ENCODE measurements at regions not wholly inside any gene's neighbourhood (a gene's known extent, or its start where the extent isn't known, plus 50 kb on each side); places are given as distances from the start of the nearest gene placed in this dataset.

DNA sequence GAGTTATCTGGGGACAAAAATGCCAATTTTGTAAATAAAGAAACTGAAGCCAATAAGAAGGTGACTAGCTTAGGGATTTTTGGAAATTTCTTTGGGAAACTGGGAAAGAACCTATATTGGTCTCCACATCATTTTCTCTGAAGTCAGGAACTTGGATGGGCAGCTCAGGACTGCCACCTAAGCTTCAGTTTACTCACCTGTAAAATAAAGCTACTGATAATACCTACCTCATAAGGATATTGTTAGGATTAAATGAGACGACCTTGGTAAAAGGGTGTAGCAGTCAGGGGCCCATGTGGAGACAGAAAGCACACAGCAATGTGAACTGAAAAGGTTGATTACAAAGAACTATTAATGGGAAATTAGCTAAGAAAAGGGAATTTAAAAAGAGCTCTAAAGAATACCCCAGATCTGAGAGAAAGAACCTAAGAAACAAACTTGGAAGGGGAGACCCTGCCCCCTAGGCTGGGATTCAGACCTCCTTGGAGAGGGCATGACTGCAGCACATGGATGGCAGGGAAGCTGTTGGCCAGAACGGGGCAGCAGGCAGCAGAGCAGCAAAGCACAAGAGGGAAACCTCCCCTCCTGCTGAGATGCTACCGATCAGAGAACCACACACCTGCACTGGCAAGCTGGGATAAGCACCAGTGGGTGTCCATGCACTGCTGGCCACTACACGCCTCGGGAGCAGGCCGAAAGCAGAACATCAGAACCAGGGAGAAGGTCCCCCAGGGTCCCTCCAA lies 83.7 kb upstream of the THBS1 start:
- no peaks in the 10 kb centered on the region for H3K9me3 Mint-ChIP-seq
- H3K27ac Mint-ChIP-seq: no peak overlapping the region
- no peak for ATAC-seq
- no peak for DNase-seq (ENCODE audit: low spot score in 2 of 2)
- no peaks in the 10 kb centered on the region for H3K36me3 Mint-ChIP-seq

DNA sequence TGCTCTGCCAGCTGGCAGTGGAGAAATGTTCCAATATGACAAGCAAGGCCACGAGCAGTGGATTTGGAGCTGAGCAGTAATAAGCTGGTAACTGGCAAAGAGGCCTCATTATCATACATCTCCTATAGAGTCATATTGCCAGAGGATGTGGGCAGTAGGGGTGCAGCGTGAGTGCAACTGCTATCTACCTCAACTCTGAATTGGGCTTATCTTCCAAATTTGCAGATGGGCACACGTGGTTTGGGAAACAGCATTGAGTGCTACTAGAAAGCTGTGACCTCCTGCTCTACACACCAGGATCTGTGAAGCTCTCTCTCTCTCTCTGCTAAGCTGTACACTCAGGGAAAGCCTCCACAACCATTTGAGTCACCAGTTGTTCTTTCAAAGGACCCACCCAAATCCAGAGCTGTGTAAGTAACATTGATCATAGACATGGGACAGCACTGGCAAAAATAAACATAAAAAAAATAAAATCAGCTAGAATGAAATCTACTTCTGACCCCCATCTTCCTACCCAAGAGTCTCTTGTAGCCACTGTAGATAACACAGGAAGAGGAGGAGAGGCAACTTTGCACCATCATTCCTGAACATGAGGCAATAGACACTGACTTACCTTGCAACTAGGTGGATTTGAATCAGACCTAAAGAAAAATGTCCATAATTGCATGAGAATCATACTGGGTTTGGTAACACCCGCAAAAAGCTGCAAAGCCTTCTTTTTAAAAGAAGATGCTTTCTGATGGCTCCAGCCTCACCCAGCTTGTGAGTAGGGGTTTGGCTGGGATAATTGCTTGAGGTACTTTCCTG lies 82.9 kb upstream of the THBS1 start:
- ATAC-seq (peak in 1 of 2 donors; percentile 56), DNase-seq (ENCODE audit: low spot score in 2 of 2) (no peak)
- no peaks in the 10 kb centered on the region for H3K36me3 Mint-ChIP-seq
- no peaks in the 10 kb centered on the region for H3K9me3 Mint-ChIP-seq
- no peak overlapping the region for H3K27ac Mint-ChIP-seq

DNA sequence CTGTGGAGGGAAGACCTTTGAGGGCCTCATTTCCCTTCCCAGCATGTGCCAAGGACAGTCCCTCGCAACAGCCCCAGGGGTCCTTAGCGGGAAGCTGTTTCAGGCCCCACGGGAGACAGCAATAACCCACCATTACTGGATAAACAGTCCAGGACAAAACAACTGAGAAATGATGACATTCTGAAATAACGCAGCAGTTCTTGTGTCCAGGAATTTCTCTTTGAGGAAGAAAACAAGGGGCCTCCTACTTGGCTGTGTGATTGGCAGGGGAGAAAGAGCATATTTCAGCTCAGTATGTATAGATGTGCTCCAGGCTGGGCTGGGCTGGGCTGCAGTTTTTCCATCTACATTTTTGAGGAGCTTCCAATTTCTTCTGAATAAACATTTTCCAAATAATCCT lies 82.2 kb upstream of the THBS1 start:
- DNase-seq (ENCODE audit: low spot score in 2 of 2): no peak
- H3K36me3 Mint-ChIP-seq: no peaks in the 10 kb centered on the region
- no peaks in the 10 kb centered on the region for H3K9me3 Mint-ChIP-seq
- no peak overlapping the region for H3K27ac Mint-ChIP-seq
- no peak for ATAC-seq

DNA sequence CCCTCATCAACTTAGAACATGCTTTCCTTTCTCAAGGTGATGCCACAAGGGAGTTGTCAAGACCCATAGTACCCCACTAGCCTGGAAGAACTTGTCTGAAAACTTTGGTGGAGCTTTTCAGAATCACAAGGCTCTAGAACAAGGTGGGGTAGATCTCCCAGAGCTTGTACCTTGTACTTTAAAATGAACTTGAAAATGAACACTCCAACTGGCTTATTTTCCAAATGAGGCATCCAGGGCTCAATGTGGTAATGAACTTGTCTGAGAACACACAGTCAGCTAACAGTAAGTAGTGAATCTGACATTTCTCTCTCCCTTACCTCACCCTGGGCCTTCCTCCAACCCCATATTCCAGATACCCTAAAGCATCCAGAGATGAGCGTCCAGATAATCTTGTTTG lies 81.8 kb upstream of the THBS1 start:
- H3K27ac Mint-ChIP-seq: no peak overlapping the region
- no peak for ATAC-seq
- no peaks in the 10 kb centered on the region for H3K9me3 Mint-ChIP-seq
- no peaks in the 10 kb centered on the region for H3K36me3 Mint-ChIP-seq
- no peak for DNase-seq (ENCODE audit: low spot score in 2 of 2)

- no peak for ATAC-seq
- H3K27ac Mint-ChIP-seq: no peak overlapping the region
- no peak for DNase-seq (ENCODE audit: low spot score in 2 of 2)
- H3K9me3 Mint-ChIP-seq: no peaks in the 10 kb centered on the region
- H3K36me3 Mint-ChIP-seq: no peaks in the 10 kb centered on the region
These were observed 81.2 kb upstream of the THBS1 start for GRCh38 chr15:39499681-39500080.

DNA sequence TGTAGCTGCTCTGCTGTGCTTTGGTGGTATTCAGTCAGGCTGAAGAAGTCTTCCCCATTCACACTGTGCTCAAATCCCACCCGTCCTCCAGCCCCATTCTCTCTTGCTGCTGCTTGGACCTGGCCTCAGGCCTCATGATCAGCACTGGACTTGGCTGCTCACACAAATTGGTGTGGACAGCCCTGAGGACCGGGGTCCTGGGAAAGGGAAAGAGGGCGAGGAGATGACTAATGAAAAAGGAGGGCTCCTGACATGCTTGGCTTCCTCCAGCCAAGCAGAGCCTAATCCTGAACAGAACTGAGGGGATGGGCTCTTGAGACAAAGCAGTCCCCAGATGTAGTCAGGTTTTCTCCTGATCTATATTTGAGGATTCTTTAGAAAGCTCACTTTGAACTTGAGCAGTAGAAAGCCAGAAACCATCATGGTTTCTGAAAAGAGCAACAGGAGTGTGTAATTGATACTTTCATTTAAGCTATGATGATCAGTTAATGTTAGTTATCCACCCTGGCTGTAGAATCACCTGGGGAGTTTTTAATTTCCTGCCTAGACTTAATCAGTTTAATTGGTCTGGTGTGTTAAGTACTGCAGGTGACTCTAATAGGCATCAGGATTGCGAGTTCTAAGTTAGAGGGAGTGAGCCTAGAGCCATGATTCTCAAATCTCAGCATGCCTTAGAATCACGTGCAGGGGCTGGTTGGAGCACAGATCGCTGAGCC lies 79.4 kb upstream of the THBS1 start:
- H3K36me3 Mint-ChIP-seq: no peaks in the 10 kb centered on the region
- no peak for ATAC-seq
- no peak for DNase-seq (ENCODE audit: low spot score in 2 of 2)
- H3K9me3 Mint-ChIP-seq: no peaks in the 10 kb centered on the region
- H3K27ac Mint-ChIP-seq: no peak overlapping the region

GRCh38 chr15:39502082-39502447 lies 78.8 kb upstream of the THBS1 start:
- DNase-seq (ENCODE audit: low spot score in 2 of 2) (no peak), ATAC-seq (peak in 1 of 2 donors; percentile 70)
- H3K9me3 Mint-ChIP-seq: no peaks in the 10 kb centered on the region
- no peak overlapping the region for H3K27ac Mint-ChIP-seq
- H3K36me3 Mint-ChIP-seq: no peaks in the 10 kb centered on the region

- Mint-ChIP-seq H3K36me3 (no peaks in the 10 kb centered on the region), H3K27ac (peak overlapping the region in 1 of 2 donors; percentile 51), H3K9me3 (no peaks in the 10 kb centered on the region)
- DNase-seq (ENCODE audit: low spot score in 2 of 2): no peak
- ATAC-seq: no peak
These were observed 78.2 kb upstream of the THBS1 start for GRCh38 chr15:39502611-39503195.

- ATAC-seq: no peak
- H3K36me3 Mint-ChIP-seq: no peaks in the 10 kb centered on the region
- H3K9me3 Mint-ChIP-seq: no peaks in the 10 kb centered on the region
- DNase-seq (ENCODE audit: low spot score in 2 of 2): no peak
- peak overlapping the region in 1 of 2 donors; percentile 51 for H3K27ac Mint-ChIP-seq
These were observed 77.4 kb upstream of the THBS1 start for GRCh38 chr15:39503526-39503925.

DNA sequence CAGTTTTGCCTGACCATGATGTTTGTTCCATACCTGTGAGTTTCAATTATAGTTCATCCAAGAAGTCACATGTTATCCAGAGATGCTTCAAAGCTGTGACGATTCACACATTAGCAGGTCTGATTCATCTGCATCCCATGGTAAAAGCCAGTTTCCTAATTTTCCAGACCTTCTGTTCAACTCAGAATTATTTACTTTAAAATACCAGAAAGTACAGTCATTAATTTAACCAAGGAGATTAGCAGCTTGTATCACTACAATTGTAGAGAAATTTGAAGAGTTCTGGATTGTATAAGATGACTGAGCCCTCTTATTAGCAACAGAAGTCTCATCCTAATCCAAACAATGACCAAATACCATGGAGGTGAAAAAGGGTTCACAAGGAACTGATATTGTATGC lies 76.1 kb upstream of the THBS1 start:
- Mint-ChIP-seq H3K9me3 (no peaks in the 10 kb centered on the region), H3K36me3 (no peaks in the 10 kb centered on the region), H3K27ac (no peak overlapping the region)
- ATAC-seq (no peak), DNase-seq (ENCODE audit: low spot score in 2 of 2) (no peak)

GRCh38 chr15:39506146-39506545 lies 74.7 kb upstream of the THBS1 start:
- H3K27ac Mint-ChIP-seq: no peak overlapping the region
- H3K9me3 Mint-ChIP-seq: no peaks in the 10 kb centered on the region
- no peaks in the 10 kb centered on the region for H3K36me3 Mint-ChIP-seq
- no peak for DNase-seq (ENCODE audit: low spot score in 2 of 2)
- ATAC-seq: no peak

DNA sequence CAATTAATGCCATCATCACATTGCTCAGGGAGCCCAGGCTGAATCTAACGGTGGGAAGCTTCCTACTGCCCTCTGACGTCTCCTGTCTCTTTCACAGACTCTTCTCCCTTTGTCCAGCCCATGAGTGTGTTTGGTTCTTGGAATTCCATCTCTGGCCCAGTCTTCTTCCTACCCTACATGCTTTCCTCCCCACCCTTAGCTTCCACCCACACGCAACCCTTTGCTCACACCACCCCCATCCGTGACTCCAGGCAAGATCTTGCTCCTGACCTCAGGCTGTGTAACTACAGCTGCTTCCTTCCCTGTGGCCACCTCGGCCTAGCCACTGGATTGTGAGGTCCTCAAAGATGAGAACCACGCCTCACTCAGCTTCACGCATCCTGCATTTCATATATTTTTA lies 72.3 kb upstream of the THBS1 start:
- Mint-ChIP-seq H3K9me3 (no peaks in the 10 kb centered on the region), H3K27ac (no peak overlapping the region), H3K36me3 (no peaks in the 10 kb centered on the region)
- no peak for ATAC-seq
- DNase-seq (ENCODE audit: low spot score in 2 of 2): no peak

- DNase-seq (ENCODE audit: low spot score in 2 of 2) (no peak), ATAC-seq (no peak)
- Mint-ChIP-seq H3K9me3 (peaks cover 0 to 6% of the 10 kb centered on the region in 2 donors), H3K27ac (no peak overlapping the region), H3K36me3 (peaks cover 0 to 7% of the 10 kb centered on the region in 2 donors)
These were observed 70.7 kb upstream of the THBS1 start for GRCh38 chr15:39510001-39510701.

GRCh38 chr15:39511000-39511915 lies 69.6 kb upstream of the THBS1 start:
- ATAC-seq (no peak), DNase-seq (ENCODE audit: low spot score in 2 of 2) (no peak)
- no peak overlapping the region for H3K27ac Mint-ChIP-seq

GRCh38 chr15:39511916-39512260 lies 69.0 kb upstream of the THBS1 start:
- H3K36me3 Mint-ChIP-seq: peaks cover 0 to 7% of the 10 kb centered on the region in 2 donors
- DNase-seq (ENCODE audit: low spot score in 2 of 2) (no peak), ATAC-seq (no peak)
- H3K27ac Mint-ChIP-seq: no peak overlapping the region
- H3K9me3 Mint-ChIP-seq: peaks cover 0 to 6% of the 10 kb centered on the region in 2 donors

More at GRCh38 chr15:39511000-39511915, 69.6 kb upstream of the THBS1 start:
- Mint-ChIP-seq H3K36me3 (peaks cover 0 to 7% of the 10 kb centered on the region in 2 donors), H3K9me3 (peaks cover 0 to 6% of the 10 kb centered on the region in 2 donors)

- ATAC-seq (no peak), DNase-seq (ENCODE audit: low spot score in 2 of 2) (no peak)
- Mint-ChIP-seq H3K9me3 (peaks cover 0 to 6% of the 10 kb centered on the region in 2 donors), H3K36me3 (peaks cover 0 to 7% of the 10 kb centered on the region in 2 donors), H3K27ac (no peak overlapping the region)
These were observed 68.2 kb upstream of the THBS1 start for GRCh38 chr15:39512643-39513042.
